Esophagus mucosa (tissue), 1 donor: ENCODE measurements at regions not wholly inside any gene's neighbourhood (a gene's known extent, or its start where the extent isn't known, plus 50 kb on each side); places are given as distances from the start of the nearest gene placed in this dataset.

Source experiments
- ATAC-seq: fragments of 200-7000 bp; cut with Tn5 transposase; one replicate; pipeline ENCODE4 v1.9.1; 2020
- donor health status: DM: yes; HTN: yes; CAD: no.

GRCh38 chrX:14164828-14165227, 135.1 kb upstream of the GEMIN8 start:
- ATAC-seq, result no peak

- ATAC-seq, result no peak
Observed at GRCh38 chrX:14125462-14125861, 95.8 kb upstream of the GEMIN8 start.

- ATAC-seq, result no peak
Observed at GRCh38 chrX:14124562-14124961, 94.9 kb upstream of the GEMIN8 start.

GRCh38 chrX:14095702-14096101, 66.0 kb upstream of the GEMIN8 start:
- ATAC-seq, result peak; percentile 75

- no peak for ATAC-seq
Observed at GRCh38 chrX:14094191-14094590, 64.5 kb upstream of the GEMIN8 start.

GRCh38 chrX:14084466-14084865, 54.8 kb upstream of the GEMIN8 start:
- ATAC-seq, result no peak

- no peak for ATAC-seq
Observed at GRCh38 chrX:14083783-14084182, 54.1 kb upstream of the GEMIN8 start.

- no peak for ATAC-seq
Observed at GRCh38 chrX:14079891-14080430, 50.3 kb upstream of the GEMIN8 start.
